DOHH2 (cell line): ENCODE measurements at regions not wholly inside any gene's neighbourhood (a gene's known extent, or its start where the extent isn't known, plus 50 kb on each side); places are given as distances from the start of the nearest gene placed in this dataset.

Source experiments
- H3F3A ChIP-seq: fragments of 200-600 bp; sonication (generic), shearing (Covaris generic); 2 replicates; pipeline ENCODE4 v1.6.0; 2016; ENCODE audit warnings: antibody characterized with exemption, mild to moderate bottlenecking; ENCODE audit not compliant: control insufficient read depth, insufficient read depth
- H3K27ac ChIP-seq: fragments of 200-600 bp; sonication (generic); 2 replicates; pipeline ENCODE4 v1.5.1; 2014; ENCODE audit warnings: low read depth, mild to moderate bottlenecking, low read length, moderate library complexity
- H3K27me3 ChIP-seq: fragments of 200-600 bp; sonication (generic); 2 replicates; pipeline ENCODE4 v1.6.1; 2014; ENCODE audit warnings: mild to moderate bottlenecking, low read length, mixed read lengths; ENCODE audit not compliant: control insufficient read depth
- H3K36me3 ChIP-seq: fragments of 200-600 bp; sonication (generic); 2 replicates; pipeline ENCODE4 v1.6.1; 2014; ENCODE audit warnings: mild to moderate bottlenecking, low read length, moderate library complexity, mixed read lengths; ENCODE audit not compliant: control insufficient read depth
- H3K4me1 ChIP-seq: fragments of 200-600 bp; sonication (generic); 2 replicates; pipeline ENCODE4 v1.6.1; 2014; ENCODE audit warnings: mild to moderate bottlenecking, low read length, mixed read lengths; ENCODE audit not compliant: control insufficient read depth
- H3K4me2 ChIP-seq: fragments of 200-600 bp; sonication (generic); 2 replicates; pipeline ENCODE4 v1.6.0; 2014; ENCODE audit warnings: mild to moderate bottlenecking, low read length, moderate library complexity
- H3K4me3 ChIP-seq: fragments of 200-600 bp; sonication (generic); 2 replicates; pipeline ENCODE4 v1.5.1; 2014; ENCODE audit warnings: mild to moderate bottlenecking, low read length, mixed read lengths
- H3K79me2 ChIP-seq: fragments of 200-600 bp; sonication (generic); 2 replicates; pipeline ENCODE4 v1.6.1; 2014; ENCODE audit warnings: mild to moderate bottlenecking, low read length, mixed read lengths; ENCODE audit not compliant: control insufficient read depth
- H3K9me2 ChIP-seq: fragments of 200-600 bp; sonication (generic); replicated peaks from 2 replicates; pipeline ENCODE4 v1.6.1; 2014; ENCODE audit warnings: mild to moderate bottlenecking, low read length, mixed read lengths; ENCODE audit not compliant: control insufficient read depth
- H3K9me3 ChIP-seq: fragments of 200-600 bp; sonication (generic); 2 replicates; pipeline ENCODE4 v1.6.1; 2014; ENCODE audit warnings: antibody characterized with exemption, low read length, mixed read lengths; ENCODE audit not compliant: control insufficient read depth, insufficient read depth
- H4K20me1 ChIP-seq: fragments of 200-600 bp; sonication (generic); 2 replicates; pipeline ENCODE4 v1.6.0; 2014; ENCODE audit warnings: low read depth, mild to moderate bottlenecking, antibody characterized with exemption, low read length, moderate library complexity; ENCODE audit not compliant: control insufficient read depth, insufficient read depth
- CTCF ChIP-seq: fragments of 200-600 bp; sonication (generic); IDR thresholded peaks from one replicate; pipeline ENCODE4 v1.5.1; 2014; ENCODE audit warnings: antibody characterized with exemption, mild to moderate bottlenecking, low read depth, low read length; ENCODE audit not compliant: poor library complexity, severe bottlenecking
- EZH2phosphoT487 ChIP-seq: fragments of 200-600 bp; sonication (generic); IDR thresholded peaks from 2 replicates; pipeline ENCODE4 v1.6.1; 2017; ENCODE audit warnings: borderline replicate concordance, mild to moderate bottlenecking, antibody characterized with exemption, low read length, moderate library complexity, mixed read lengths

GRCh38 chr7:10588084-10588483 is 385.6 kb upstream of the PHF14 start:
- Histone ChIP-seq H3K4me2 (no peak overlapping the region), H3K9me3 (no peaks in the 10 kb centered on the region), H3K4me1 (no peaks in the 10 kb centered on the region), H4K20me1 (no peaks in the 10 kb centered on the region), H3K79me2 (no peaks in the 10 kb centered on the region), H3F3A (no peaks in the 10 kb centered on the region), H3K9me2 (no peaks in the 10 kb centered on the region), H3K27ac (no peak overlapping the region), H3K27me3 (no peaks in the 10 kb centered on the region), H3K36me3 (no peaks in the 10 kb centered on the region), H3K4me3 (no peak overlapping the region)
- TF ChIP-seq EZH2phosphoT487 (no peak), CTCF (no peak)

GRCh38 chr7:10592604-10593003 is 381.1 kb upstream of the PHF14 start:
- Histone ChIP-seq H3K27ac (no peak overlapping the region), H3F3A (no peaks in the 10 kb centered on the region)
- TF ChIP-seq CTCF (no peak), EZH2phosphoT487 (no peak)

GRCh38 chr7:10593080-10593479 is 380.6 kb upstream of the PHF14 start:
- H3K9me3 ChIP-seq, result no peaks in the 10 kb centered on the region
- no peak overlapping the region for H3K27ac ChIP-seq
- TF ChIP-seq CTCF (no peak), EZH2phosphoT487 (no peak)
- no peaks in the 10 kb centered on the region for H3F3A ChIP-seq
- H3K4me1 ChIP-seq, result no peaks in the 10 kb centered on the region
- no peak overlapping the region for H3K4me2 ChIP-seq
- H4K20me1 ChIP-seq, result no peaks in the 10 kb centered on the region
- H3K79me2 ChIP-seq, result no peaks in the 10 kb centered on the region
- H3K9me2 ChIP-seq, result no peaks in the 10 kb centered on the region; the same call in 1 of the 2 replicates
- no peaks in the 10 kb centered on the region for H3K36me3 ChIP-seq
- no peaks in the 10 kb centered on the region for H3K27me3 ChIP-seq
- H3K4me3 ChIP-seq, result no peak overlapping the region

More at GRCh38 chr7:10592604-10593003, 381.1 kb upstream of the PHF14 start:
- no peaks in the 10 kb centered on the region; the same call in 1 of the 2 replicates for H3K9me2 ChIP-seq
- H3K4me3 ChIP-seq, result no peak overlapping the region
- H3K4me1 ChIP-seq, result no peaks in the 10 kb centered on the region
- no peaks in the 10 kb centered on the region for H3K36me3 ChIP-seq
- H3K27me3 ChIP-seq, result no peaks in the 10 kb centered on the region
- H4K20me1 ChIP-seq, result no peaks in the 10 kb centered on the region
- H3K4me2 ChIP-seq, result no peak overlapping the region
- H3K79me2 ChIP-seq, result no peaks in the 10 kb centered on the region
- H3K9me3 ChIP-seq, result no peaks in the 10 kb centered on the region
